Spleen (tissue), 11 donors: ENCODE measurements at regions not wholly inside any gene's neighbourhood (a gene's known extent, or its start where the extent isn't known, plus 50 kb on each side); places are given as distances from the start of the nearest gene placed in this dataset.

ENCODE experiments used
- DNase-seq: peaks from one replicate; pipeline ENCODE4 v3.0.0-alpha.2; 2020
- H3K27ac ChIP-seq, 8 donors: fragments of 200-600 bp; sonication (generic) in 7 of 8; 1 replicate in 4 of 8; 2 replicates in 4 of 8; pipeline versions ENCODE4 v1.5.0 to v1.8.0; 2016 to 2021; ENCODE audit warnings: inconsistent platforms in 4 of 8, mild to moderate bottlenecking in 4 of 8, moderate library complexity in 1 of 8
- H3K27me3 ChIP-seq, 7 donors: fragments of 200-600 bp; sonication (generic) in 6 of 7; replicated peaks in 1 of 7; 1 replicate in 4 of 7; 2 replicates in 3 of 7; pipeline versions ENCODE4 v1.5.0 to v1.8.0; 2016 to 2021; ENCODE audit warnings: inconsistent platforms in 3 of 7, mild to moderate bottlenecking in 1 of 7
- H3K36me3 ChIP-seq, 6 donors: fragments of 200-600 bp; sonication (generic) in 5 of 6; 1 replicate in 4 of 6; 2 replicates in 2 of 6; pipeline versions ENCODE4 v1.5.0 to v1.8.0; 2016 to 2021; ENCODE audit warnings: inconsistent platforms in 2 of 6
- H3K4me1 ChIP-seq, 6 donors: fragments of 200-600 bp; sonication (generic) in 5 of 6; 1 replicate in 3 of 6; 2 replicates in 3 of 6; pipeline versions ENCODE4 v1.5.0 to v1.8.0; 2016 to 2021; ENCODE audit warnings: inconsistent platforms in 3 of 6
- H3K4me3 ChIP-seq, 8 donors: fragments of 200-600 bp; sonication (generic) in 7 of 8; 1 replicate in 4 of 8; 2 replicates in 4 of 8; pipeline versions ENCODE4 v1.5.0 to v1.8.0; 2016 to 2021; ENCODE audit warnings: inconsistent platforms in 4 of 8, mild to moderate bottlenecking in 4 of 8, moderate library complexity in 2 of 8
- H3K9me3 ChIP-seq, 8 donors: fragments of 200-600 bp; sonication (generic) in 7 of 8; 1 replicate in 4 of 8; 2 replicates in 4 of 8; pipeline versions ENCODE4 v1.5.0 to v1.8.0; 2016 to 2021; ENCODE audit warnings: inconsistent platforms in 4 of 8
- CTCF ChIP-seq, 11 experiments: fragments of 200-600 bp in 7 of 11; fragments of 450-650 bp in 4 of 11; sonication (generic) in 4 of 11; IDR thresholded peaks in 8 of 11; conservative IDR thresholded peaks in 3 of 11; 1 replicate in 7 of 11; 2 replicates in 4 of 11; pipeline versions ENCODE4 v1.4.0 to v1.8.0; 2016 to 2021; ENCODE audit warnings: antibody characterized with exemption in 11 of 11, inconsistent platforms in 4 of 11, mild to moderate bottlenecking in 1 of 11
- POLR2A ChIP-seq, 3 donors: fragments of 450-650 bp; IDR thresholded peaks; one replicate each; pipeline ENCODE4 v1.5.1; 2017; ENCODE audit warnings: antibody characterized with exemption in 3 of 3, mild to moderate bottlenecking in 1 of 3
- POLR2AphosphoS5 ChIP-seq, 3 donors: sonication (generic); formaldehyde crosslinking; IDR thresholded peaks; one replicate each; pipeline ENCODE4 v1.5.1; 2017; ENCODE audit warnings: antibody characterized with exemption in 3 of 3
- WGBS, 5 donors: extraction: QIAGEN DNeasy Blood & Tissue Kit in 3 of 5; methylation state at CpG; one replicate each; pipeline versions ENCODE4 v1.1.5 to v1.1.7; 2013 to 2018; 5-methylcytosine and 5-hydroxymethylcytosine counted together
- intact Hi-C: fragments of 100-400 bp; cut with DNase I; formaldehyde crosslinking; loops from one replicate; pipeline ENCODE4 v1.15.0; 2023; ENCODE audit warnings: low total_unique reads
- donor health status: healthy with polysubstance abuse.
- donor health status: DM: no; HTN: no; CAD: no; lungs with moderate emphysema.
- donor health status: DM: no; HTN: no; CAD: no.
- donor health status: Bipolar disorder and iron deficiency.
- donor health status: healthy.
- donor health status: DM: no; HTN: no; CAD: no.
- donor health status: DM: yes; HTN: yes; CAD: no.

- WGBS, 5 donors = 71 to 92% (median 77%) methylated on average over 4 of the region's 4 CpGs
- intact Hi-C loops = no loop called here
These were observed 154.5 kb upstream of the SPAG17 start for GRCh38 chr1:118339400-118340124.

GRCh38 chr1:118338936-118339335, 153.9 kb upstream of the SPAG17 start:
- intact Hi-C loops = no loop called here
- H3K27ac ChIP-seq = peak overlapping the region in 1 of 8 donors; percentile 33
- 54 to 64% (median 62%) methylated on average over 3 of the region's 3 CpGs for WGBS, 5 donors
- no peaks in the 10 kb centered on the region for H3K27me3 ChIP-seq
- TF ChIP-seq POLR2A (IDR thresholded peaks at IDR 0.05) (no peak), CTCF (IDR thresholded peaks at IDR 0.05 in 8 of 11, conservative IDR thresholded peaks at IDR 0.05 in 3 of 11) (no peak), POLR2AphosphoS5 (IDR thresholded peaks at IDR 0.05) (no peak)
- no peak for DNase-seq
- H3K4me3 ChIP-seq = no peak overlapping the region
- no peaks in the 10 kb centered on the region for H3K36me3 ChIP-seq
- no peaks in the 10 kb centered on the region for H3K9me3 ChIP-seq
- H3K4me1 ChIP-seq = no peaks in the 10 kb centered on the region

More at GRCh38 chr1:118339400-118340124, 154.5 kb upstream of the SPAG17 start:
- H3K27me3 ChIP-seq = no peaks in the 10 kb centered on the region
- no peak overlapping the region for H3K4me3 ChIP-seq
- H3K9me3 ChIP-seq = no peaks in the 10 kb centered on the region
- H3K4me1 ChIP-seq = no peaks in the 10 kb centered on the region
- H3K27ac ChIP-seq = peak overlapping the region in 1 of 8 donors; percentile 33
- H3K36me3 ChIP-seq = no peaks in the 10 kb centered on the region
- TF ChIP-seq POLR2A (IDR thresholded peaks at IDR 0.05) = no peak
- no peak for TF ChIP-seq CTCF (IDR thresholded peaks at IDR 0.05 in 8 of 11, conservative IDR thresholded peaks at IDR 0.05 in 3 of 11)
- TF ChIP-seq POLR2AphosphoS5 (IDR thresholded peaks at IDR 0.05) = no peak
- DNase-seq = no peak

- H3K4me3 ChIP-seq = no peak overlapping the region
- no peaks in the 10 kb centered on the region for H3K27me3 ChIP-seq
- H3K9me3 ChIP-seq = no peaks in the 10 kb centered on the region
- no peak overlapping the region for H3K27ac ChIP-seq
- intact Hi-C loops = no loop called here
- no peak for DNase-seq
- no peaks in the 10 kb centered on the region for H3K4me1 ChIP-seq
- TF ChIP-seq CTCF (IDR thresholded peaks at IDR 0.05 in 8 of 11, conservative IDR thresholded peaks at IDR 0.05 in 3 of 11) = no peak
- no peak for TF ChIP-seq POLR2A (IDR thresholded peaks at IDR 0.05)
- no peak for TF ChIP-seq POLR2AphosphoS5 (IDR thresholded peaks at IDR 0.05)
- H3K36me3 ChIP-seq = no peaks in the 10 kb centered on the region
These were observed 152.3 kb upstream of the SPAG17 start for GRCh38 chr1:118337346-118337745.

- Histone ChIP-seq H3K4me3 (no peak overlapping the region), H3K36me3 (no peaks in the 10 kb centered on the region), H3K4me1 (no peaks in the 10 kb centered on the region), H3K27me3 (no peaks in the 10 kb centered on the region), H3K27ac (no peak overlapping the region), H3K9me3 (no peaks in the 10 kb centered on the region)
- intact Hi-C loops = no loop called here
- 35 to 49% (median 44%) methylated on average over 2 of the region's 2 CpGs for WGBS, 5 donors
- TF ChIP-seq CTCF (IDR thresholded peaks at IDR 0.05 in 8 of 11, conservative IDR thresholded peaks at IDR 0.05 in 3 of 11) (no peak), POLR2A (IDR thresholded peaks at IDR 0.05) (no peak), POLR2AphosphoS5 (IDR thresholded peaks at IDR 0.05) (no peak)
- DNase-seq = no peak
These were observed 150.3 kb upstream of the SPAG17 start for GRCh38 chr1:118335331-118335732.
